Lower leg skin (tissue), 4 donors: ENCODE measurements at regions not wholly inside any gene's neighbourhood (a gene's known extent, or its start where the extent isn't known, plus 50 kb on each side); places are given as distances from the start of the nearest gene placed in this dataset.

Experiments used
- DNase-seq, 2 donors: peaks; one replicate each; pipeline ENCODE4 v3.0.0-alpha.2; 2019; ENCODE audit warnings: low spot score in 2 of 2
- H3K4me3 ChIP-seq: fragments of 200-600 bp; sonication (generic); 2 replicates; pipeline ENCODE4 v1.5.1; 2017; ENCODE audit warnings: mild to moderate bottlenecking, low read depth; ENCODE audit not compliant: poor library complexity, severe bottlenecking
- CTCF ChIP-seq, 3 donors: fragments of 450-650 bp; IDR thresholded peaks; one replicate each; pipeline ENCODE4 v1.5.1; 2016; ENCODE audit warnings: antibody characterized with exemption in 3 of 3, mild to moderate bottlenecking in 3 of 3, moderate library complexity in 2 of 3
- POLR2A ChIP-seq, 2 donors: fragments of 450-650 bp; IDR thresholded peaks; one replicate each; pipeline ENCODE4 v1.6.1; 2016 to 2017; ENCODE audit warnings: antibody characterized with exemption in 2 of 2, mild to moderate bottlenecking in 1 of 2, moderate library complexity in 1 of 2
- WGBS, 2 donors: methylation state at CpG; one replicate each; pipeline ENCODE4 v1.1.5; 2018; 5-methylcytosine and 5-hydroxymethylcytosine counted together
- intact Hi-C: fragments of 100-400 bp; cut with DNase I; formaldehyde crosslinking; loops from one replicate; pipeline ENCODE4 v1.15.0; 2023; ENCODE audit warnings: low total_unique reads

GRCh38 chr1:193709607-193710006 lies 523.2 kb upstream of the B3GALT2 start:
- intact Hi-C loops, result loop anchor here (1.0 kb wide), 1 partner anchor 22 kb away; no protein-coding TSS in a partner anchor
- no peak for DNase-seq

GRCh38 chr1:193707271-193708021 lies 521.0 kb upstream of the B3GALT2 start:
- H3K4me3 ChIP-seq, result no peak overlapping the region
- no peak for DNase-seq
- intact Hi-C loops, result no loop called here
- WGBS, 2 donors, result 64 to 68% methylated on average over 2 of the region's 2 CpGs
- TF ChIP-seq CTCF (IDR thresholded peaks at IDR 0.05) (no peak), POLR2A (IDR thresholded peaks at IDR 0.05) (no peak)

More at GRCh38 chr1:193709607-193710006, 523.2 kb upstream of the B3GALT2 start:
- 56 to 62% methylated on average over 1 of the region's 1 CpG for WGBS, 2 donors
- H3K4me3 ChIP-seq, result no peak overlapping the region
- TF ChIP-seq POLR2A (IDR thresholded peaks at IDR 0.05), result no peak
- no peak for TF ChIP-seq CTCF (IDR thresholded peaks at IDR 0.05)

GRCh38 chr1:193706766-193707165 lies 520.4 kb upstream of the B3GALT2 start:
- no peak for DNase-seq
- H3K4me3 ChIP-seq, result no peak overlapping the region
- TF ChIP-seq POLR2A (IDR thresholded peaks at IDR 0.05), result no peak
- TF ChIP-seq CTCF (IDR thresholded peaks at IDR 0.05), result no peak
- intact Hi-C loops, result no loop called here

- no peak for DNase-seq
- intact Hi-C loops, result no loop called here
- WGBS, 2 donors, result 86 to 88% methylated on average over 5 of the region's 5 CpGs
- H3K4me3 ChIP-seq, result no peak overlapping the region
- TF ChIP-seq CTCF (IDR thresholded peaks at IDR 0.05) (no peak), POLR2A (IDR thresholded peaks at IDR 0.05) (no peak)
These were observed 519.2 kb upstream of the B3GALT2 start for GRCh38 chr1:193705554-193705981.

- TF ChIP-seq POLR2A (IDR thresholded peaks at IDR 0.05) (no peak), CTCF (IDR thresholded peaks at IDR 0.05) (no peak)
- intact Hi-C loops, result no loop called here
- DNase-seq, result no peak
- no peak overlapping the region for H3K4me3 ChIP-seq
- 86 to 89% methylated on average over 1 of the region's 1 CpG for WGBS, 2 donors
These were observed 517.2 kb upstream of the B3GALT2 start for GRCh38 chr1:193703655-193704054.

- TF ChIP-seq CTCF (IDR thresholded peaks at IDR 0.05) (no peak), POLR2A (IDR thresholded peaks at IDR 0.05) (no peak)
- DNase-seq, result no peak
- intact Hi-C loops, result no loop called here
- no peak overlapping the region for H3K4me3 ChIP-seq
These were observed 516.7 kb upstream of the B3GALT2 start for GRCh38 chr1:193703121-193703520.
